Activated T-cell treated with anti-CD3 and anti-CD28 coated beads, Interleukin-2, amount 50 U/mL, for 48 hours (primary cell): ENCODE measurements at regions not wholly inside any gene's neighbourhood (a gene's known extent, or its start where the extent isn't known, plus 50 kb on each side); places are given as distances from the start of the nearest gene placed in this dataset.

Source experiments
- DNase-seq, 2 experiments: peaks; one replicate each; pipeline ENCODE4 v3.0.0-alpha.2; 2020

GRCh38 chr6:54646069-54646950 is 200.3 kb upstream of the FAM83B start:
- DNase-seq, result no peak

GRCh38 chr6:54646951-54647664 is 199.5 kb upstream of the FAM83B start:
- no peak for DNase-seq

DNA sequence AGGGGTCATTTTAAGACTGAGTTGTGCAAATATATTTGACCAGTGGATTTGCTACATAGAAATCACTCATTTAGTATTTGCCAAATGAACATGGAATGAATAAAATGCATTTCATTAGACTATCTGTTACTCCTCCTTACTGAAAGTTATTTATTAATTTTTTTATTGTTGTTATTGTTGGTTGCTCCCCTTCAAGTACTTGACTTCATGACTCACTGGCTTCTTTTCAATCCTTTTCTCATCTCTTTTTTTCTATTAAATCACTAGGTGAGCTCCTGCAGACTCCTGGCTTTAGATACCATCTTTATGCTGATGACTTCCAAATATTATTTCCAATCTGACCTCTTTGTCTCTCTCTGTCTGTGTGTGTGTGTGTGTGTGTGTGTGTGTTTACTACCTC is 192.2 kb upstream of the FAM83B start:
- DNase-seq, result no peak

DNA sequence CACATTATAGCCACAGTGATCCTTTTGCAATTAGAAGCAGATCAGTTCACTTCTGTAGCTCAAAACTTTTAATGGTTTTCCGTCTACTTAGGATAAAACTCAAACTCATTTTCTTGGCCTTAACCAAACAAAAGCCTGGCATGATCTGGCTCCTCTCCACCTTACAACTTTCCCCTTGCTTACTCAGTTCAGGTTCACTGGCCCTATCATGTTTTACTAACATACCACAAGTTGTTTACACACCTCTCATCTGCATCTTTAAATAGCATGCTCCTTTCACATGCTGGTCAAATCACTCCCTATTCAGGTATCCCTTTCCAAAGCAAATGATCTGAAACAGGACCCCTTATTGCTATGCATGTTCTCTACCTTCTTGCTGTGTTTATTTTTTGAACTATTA is 191.4 kb upstream of the FAM83B start:
- DNase-seq, result no peak

GRCh38 chr6:54665278-54665677 is 181.3 kb upstream of the FAM83B start:
- DNase-seq, result no peak

- DNase-seq, result no peak
Observed at GRCh38 chr6:54680531-54680930, 166.0 kb upstream of the FAM83B start.

DNA sequence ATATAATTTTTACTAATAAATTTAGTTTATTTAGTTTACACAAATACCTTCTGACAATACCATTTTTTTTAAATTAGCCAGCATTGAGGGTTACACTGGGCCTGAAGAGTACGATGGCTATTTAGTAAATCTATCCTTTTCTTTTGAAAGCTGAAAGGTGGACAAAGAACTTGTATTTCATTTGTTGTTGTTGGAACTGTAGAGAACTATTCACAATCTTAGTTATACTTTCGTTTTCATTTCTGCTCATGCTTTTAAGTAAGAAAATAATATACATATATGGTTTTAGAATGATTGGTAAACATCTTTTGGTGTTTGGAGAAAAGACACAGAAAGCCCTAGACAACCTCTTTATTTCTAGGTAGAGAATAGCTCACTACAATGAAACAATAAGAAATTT is 165.3 kb upstream of the FAM83B start:
- DNase-seq, result no peak

DNA sequence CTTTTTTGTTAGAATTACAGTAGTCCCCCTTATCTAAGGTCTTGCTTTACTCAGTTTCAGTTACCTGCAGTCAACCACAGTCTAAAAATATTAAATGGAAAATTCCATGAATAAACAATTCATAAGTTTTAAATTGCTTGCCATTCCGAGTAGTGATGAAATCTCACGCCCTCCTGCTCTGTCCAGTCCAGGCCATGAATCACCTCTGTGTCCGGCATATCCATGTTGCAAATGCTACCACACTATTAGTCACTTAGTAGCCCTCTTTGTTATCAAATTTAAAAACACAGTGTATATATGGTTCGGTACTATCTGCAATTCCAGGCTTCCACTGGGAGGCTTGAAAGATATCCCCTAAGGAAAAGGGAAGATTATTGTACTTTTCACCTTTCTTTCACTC is 164.6 kb upstream of the FAM83B start:
- DNase-seq, result no peak

- no peak for DNase-seq
Observed at GRCh38 chr6:54689620-54690019, 157.0 kb upstream of the FAM83B start.

DNA sequence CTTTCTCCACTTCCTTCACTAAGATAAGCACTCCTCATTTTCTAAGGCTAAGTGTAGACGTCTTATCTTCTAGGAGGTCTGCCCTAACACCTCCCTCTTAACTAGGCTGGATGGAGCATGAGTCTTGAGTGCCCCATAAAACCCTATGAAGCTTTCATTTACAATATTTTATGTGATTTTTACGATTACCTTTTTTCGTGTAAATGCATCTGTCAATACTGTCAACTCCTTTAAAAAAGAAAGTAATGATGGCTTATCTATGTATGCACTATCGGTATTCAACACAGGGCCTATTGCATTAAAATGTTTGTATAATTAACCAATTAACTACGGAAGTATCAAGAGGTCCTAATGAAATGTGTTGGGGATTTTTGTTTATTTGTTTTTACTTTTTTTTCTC is 156.0 kb upstream of the FAM83B start:
- DNase-seq, result no peak

DNA sequence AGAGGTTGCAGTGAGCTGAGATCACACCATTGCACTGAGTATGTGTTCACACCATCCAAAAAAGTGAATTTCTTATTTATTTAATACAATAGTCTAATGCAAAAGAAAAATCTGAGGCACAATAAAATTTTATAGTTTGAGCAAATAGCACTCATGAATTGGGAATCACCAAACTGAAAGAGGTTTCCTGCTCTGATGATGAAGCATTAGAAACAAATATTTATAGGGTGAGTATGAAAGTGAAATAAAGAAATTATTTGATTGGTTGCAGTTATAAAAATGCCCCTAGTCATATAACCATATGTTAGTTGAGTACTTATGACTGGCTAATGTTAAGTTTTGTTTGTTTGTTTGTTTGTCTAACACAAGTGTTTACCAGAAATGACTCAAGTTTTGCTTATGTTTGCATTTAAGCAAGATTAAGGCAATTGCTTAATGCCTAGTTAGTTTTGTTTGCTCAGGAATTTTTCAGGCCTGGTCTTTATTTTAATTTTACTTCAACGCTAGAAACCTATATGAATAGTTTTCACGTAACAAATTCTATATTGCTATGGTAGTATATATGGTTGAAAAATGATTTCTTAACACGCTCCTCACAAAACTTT is 151.5 kb upstream of the FAM83B start:
- DNase-seq, result no peak

GRCh38 chr6:54695815-54696214 is 150.8 kb upstream of the FAM83B start:
- no peak for DNase-seq

DNA sequence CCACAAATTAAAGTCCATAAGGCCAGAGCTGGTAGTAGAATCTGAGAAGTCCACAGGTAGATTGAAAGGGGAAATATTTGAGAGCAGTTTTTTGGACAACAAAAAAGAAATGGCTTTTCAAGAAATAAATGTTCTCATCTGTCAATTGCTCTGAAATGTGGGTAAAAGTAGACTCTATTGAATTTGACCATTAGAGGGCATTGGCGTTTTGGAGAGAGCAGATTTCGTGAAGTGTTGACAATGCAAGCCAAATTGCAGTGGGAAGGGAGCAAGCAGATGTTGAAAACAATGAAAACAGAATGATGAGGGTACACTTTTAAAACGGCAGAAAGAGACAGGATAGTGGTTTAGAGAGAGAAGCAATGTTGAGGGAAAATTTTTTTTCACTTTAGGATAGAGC is 149.1 kb upstream of the FAM83B start:
- no peak for DNase-seq

DNA sequence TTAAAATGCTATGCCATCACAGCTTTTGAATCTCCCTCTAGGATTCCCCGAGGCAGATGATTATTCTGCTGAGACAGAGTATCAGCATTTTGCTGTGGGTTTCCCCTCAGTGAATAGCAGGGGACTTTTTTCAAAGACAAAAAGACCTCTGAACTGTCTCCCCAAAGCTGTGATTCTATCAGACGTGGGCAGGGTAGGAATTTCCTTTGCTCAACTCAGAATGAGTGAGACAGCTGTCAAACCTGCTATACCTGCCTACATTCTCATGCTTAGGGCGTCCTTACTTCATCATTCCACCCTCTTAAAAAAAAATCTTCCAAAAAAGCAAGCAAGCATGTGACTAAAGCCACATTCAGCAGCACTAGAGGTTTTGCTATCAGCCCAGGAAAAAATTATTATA is 147.6 kb upstream of the FAM83B start:
- no peak for DNase-seq

- DNase-seq, result no peak
Observed at GRCh38 chr6:54700158-54700557, 146.4 kb upstream of the FAM83B start.

DNA sequence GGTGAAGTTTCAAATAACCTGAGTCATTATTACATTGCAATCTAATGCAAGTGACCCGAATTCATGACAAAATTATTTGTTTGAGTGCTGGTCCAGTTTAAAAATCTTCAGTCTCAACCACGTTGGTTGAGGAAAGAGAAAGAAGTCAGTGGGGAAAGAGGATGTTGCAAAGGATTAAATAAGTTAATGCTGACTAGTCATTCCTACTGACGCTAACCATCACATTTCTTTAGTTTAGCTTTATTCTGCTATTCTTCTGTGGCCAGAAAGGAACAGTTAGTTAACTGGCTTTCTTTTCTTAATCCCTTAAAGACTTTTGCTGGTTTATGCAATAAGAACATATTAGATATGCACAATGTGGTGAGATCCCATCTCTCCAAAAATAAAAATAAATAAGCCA is 143.8 kb upstream of the FAM83B start:
- no peak for DNase-seq

- DNase-seq, result no peak
Observed at GRCh38 chr6:54706391-54706790, 140.2 kb upstream of the FAM83B start.

DNA sequence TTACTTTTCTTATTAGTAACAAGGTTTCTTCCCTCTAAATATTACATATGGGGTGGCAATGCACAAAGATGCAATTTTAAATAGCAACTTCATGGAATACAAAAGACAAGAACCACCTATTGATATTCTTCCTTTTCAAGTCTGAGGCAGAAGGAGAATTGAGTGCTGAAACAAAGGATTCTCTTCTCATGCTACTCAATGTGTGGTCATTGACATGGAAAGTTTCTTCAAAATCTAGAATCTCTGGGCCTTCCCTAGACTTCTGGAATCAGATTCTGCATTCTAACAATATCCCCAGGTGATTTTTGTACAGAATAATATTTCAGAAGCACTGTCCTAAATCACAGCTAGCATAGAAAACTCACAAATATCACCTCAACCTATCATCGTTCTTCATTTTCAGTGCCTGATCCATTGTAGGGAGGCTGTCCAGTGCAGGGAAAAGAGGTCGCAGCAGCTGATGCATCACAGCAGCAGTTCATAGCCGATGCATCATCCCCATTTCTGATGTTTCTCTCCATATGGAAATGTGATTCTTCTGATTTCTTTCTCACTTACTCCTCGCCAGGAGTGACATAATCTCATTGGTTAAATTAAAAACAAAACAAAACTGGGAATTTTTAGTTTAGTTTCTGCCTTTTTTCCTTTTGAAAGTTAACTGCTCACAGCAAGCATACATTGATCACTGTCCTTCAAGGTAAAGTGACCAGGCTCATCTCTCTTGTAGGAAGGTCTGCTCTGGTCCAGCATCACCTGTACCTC is 139.5 kb upstream of the FAM83B start:
- no peak for DNase-seq

DNA sequence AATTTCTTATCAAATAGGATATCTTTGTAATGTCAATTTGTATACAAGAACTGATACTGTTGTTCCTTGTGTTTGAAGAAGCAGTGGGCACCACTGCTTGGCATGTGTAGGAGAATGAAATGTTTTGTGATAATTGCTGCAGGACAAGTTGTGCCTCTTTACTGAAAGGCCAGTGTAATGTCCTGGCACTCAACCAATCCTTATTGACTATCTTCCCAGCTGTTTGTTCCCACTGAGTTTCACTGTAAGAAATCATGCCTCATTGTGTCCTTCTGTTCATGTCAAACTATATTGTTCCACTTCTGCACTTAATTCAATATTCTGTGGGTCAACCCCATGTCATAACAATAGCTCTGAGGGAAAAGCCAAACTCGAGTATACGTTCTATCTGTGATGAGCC is 136.1 kb upstream of the FAM83B start:
- no peak for DNase-seq

DNA sequence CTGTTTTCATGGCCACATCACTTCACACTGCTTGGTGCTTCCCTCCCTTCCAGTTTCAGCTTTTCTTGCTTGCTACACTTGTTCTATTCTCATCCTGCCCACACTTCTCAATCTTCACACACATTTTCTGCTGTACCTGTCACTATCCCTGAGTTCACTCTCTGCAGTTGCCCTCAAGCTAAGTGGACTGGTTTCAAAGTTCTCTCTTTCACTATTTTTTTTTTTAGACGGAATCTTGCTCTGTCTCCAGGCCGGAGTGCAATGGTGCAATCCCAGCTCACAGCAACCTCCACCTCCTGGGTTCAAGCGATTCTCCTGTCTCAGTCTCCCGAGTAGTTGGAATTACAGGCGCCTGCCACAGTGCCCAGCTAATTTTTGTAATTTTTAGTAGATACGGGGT is 130.6 kb upstream of the FAM83B start:
- no peak for DNase-seq

GRCh38 chr6:54716877-54717276 is 129.7 kb upstream of the FAM83B start:
- DNase-seq, result no peak

- peak; percentile 61 to 64 for DNase-seq
Observed at GRCh38 chr6:54717849-54718455, 128.6 kb upstream of the FAM83B start.

DNA sequence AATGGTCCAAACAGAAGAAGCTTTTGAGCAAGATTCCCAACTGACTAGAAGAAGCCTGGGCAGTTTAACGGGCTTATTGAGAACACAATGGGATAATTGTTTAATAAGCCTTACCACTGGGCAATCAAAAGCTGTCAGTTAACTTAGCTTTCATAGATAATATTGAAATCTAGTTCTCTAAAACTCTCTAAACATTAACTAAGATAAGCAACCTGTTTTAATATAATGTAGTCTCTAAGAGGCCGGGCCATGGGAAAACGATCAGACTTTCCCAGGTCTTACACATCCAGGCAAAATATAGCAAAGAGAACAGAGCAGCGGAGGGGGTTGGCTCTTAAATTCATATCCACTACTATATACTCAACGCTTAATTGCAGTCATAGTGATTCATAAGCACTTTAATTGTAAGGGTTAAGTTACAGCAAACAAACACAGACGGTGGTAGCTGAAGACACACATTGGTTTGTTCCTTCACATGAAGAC is 128.0 kb upstream of the FAM83B start:
- no peak for DNase-seq
